Neural cell (in vitro differentiated cells): ENCODE measurements at regions not wholly inside any gene's neighbourhood (a gene's known extent, or its start where the extent isn't known, plus 50 kb on each side); places are given as distances from the start of the nearest gene placed in this dataset.
A peak's percentile ranks its signal among the peaks of the same experiment; 100 is the strongest.

Source experiments
- H2AFZ ChIP-seq: fragments of 200-600, 300-800 bp; sonication (generic), shearing (Covaris generic); 2 replicates; pipeline ENCODE4 v1.6.0; 2014; ENCODE audit warnings: low read depth, mild to moderate bottlenecking, antibody characterized with exemption, low read length, moderate library complexity
- H3F3A ChIP-seq: fragments of 200-600 bp; shearing (Covaris generic); 2 replicates; pipeline ENCODE4 v1.6.1; 2016; ENCODE audit warnings: mild to moderate bottlenecking, moderate library complexity, mixed read lengths, antibody characterized with exemption, low read length; ENCODE audit not compliant: insufficient read depth, poor library complexity, severe bottlenecking
- H3K27ac ChIP-seq: fragments of 200-600, 300-800 bp; sonication (generic), shearing (Covaris generic); 2 replicates; pipeline ENCODE4 v1.5.1; 2014; ENCODE audit warnings: mild to moderate bottlenecking, low read length, moderate library complexity
- H3K27me3 ChIP-seq: fragments of 300-800, 200-600 bp; sonication (generic), shearing (Covaris generic); 2 replicates; pipeline ENCODE4 v1.6.0; 2014; ENCODE audit warnings: mild to moderate bottlenecking, low read depth, low read length, moderate library complexity; ENCODE audit not compliant: insufficient read depth
- H3K36me3 ChIP-seq: fragments of 300-800, 200-600 bp; sonication (generic), shearing (Covaris generic); 2 replicates; pipeline ENCODE4 v1.5.1; 2014; ENCODE audit warnings: mild to moderate bottlenecking, antibody characterized with exemption, low read length, moderate library complexity; ENCODE audit not compliant: insufficient read depth
- H3K4me2 ChIP-seq: fragments of 300-800, 200-600 bp; sonication (generic), shearing (Covaris generic); 2 replicates; pipeline ENCODE4 v1.6.0; 2014; ENCODE audit warnings: mild to moderate bottlenecking, low read length
- H3K4me3 ChIP-seq: fragments of 300-800, 200-600 bp; sonication (generic), shearing (Covaris generic); 2 replicates; pipeline ENCODE4 v1.5.1; 2014; ENCODE audit warnings: mild to moderate bottlenecking, low read length, moderate library complexity
- H3K79me2 ChIP-seq: fragments of 200-600 bp; shearing (Covaris generic); replicated peaks from 2 replicates; pipeline ENCODE4 v1.6.0; 2014; ENCODE audit warnings: mild to moderate bottlenecking, low read length, moderate library complexity; ENCODE audit not compliant: insufficient read depth
- H3K9ac ChIP-seq: fragments of 300-800, 200-600 bp; sonication (generic), shearing (Covaris generic); 2 replicates; pipeline ENCODE4 v1.6.1; 2016; ENCODE audit warnings: mild to moderate bottlenecking, low read length, mixed read lengths
- H3K9me2 ChIP-seq: fragments of 200-600 bp; shearing (Covaris generic); 2 replicates; pipeline ENCODE4 v1.6.1; 2016; ENCODE audit warnings: mild to moderate bottlenecking, low read length, mixed read lengths; ENCODE audit not compliant: insufficient read depth
- H3K9me3 ChIP-seq: fragments of 200-600, 300-800 bp; sonication (generic), shearing (Covaris generic); 2 replicates; pipeline ENCODE4 v1.6.1; 2016; ENCODE audit warnings: mild to moderate bottlenecking, mixed run types, low read length, moderate library complexity, mixed read lengths
- H4K20me1 ChIP-seq: fragments of 200-600 bp; shearing (Covaris generic); 2 replicates; pipeline ENCODE4 v1.6.1; 2016; ENCODE audit warnings: mild to moderate bottlenecking, mixed run types; ENCODE audit not compliant: insufficient read depth
- EP300 ChIP-seq: fragments of 450-650 bp; conservative IDR thresholded peaks from 2 replicates; pipeline ENCODE4 v1.6.1; 2014; ENCODE audit warnings: antibody characterized with exemption, mild to moderate bottlenecking, moderate library complexity; ENCODE audit not compliant: poor library complexity, severe bottlenecking
- EZH2 ChIP-seq: fragments of 200-600, 300-800 bp; shearing (Covaris generic), sonication (generic); IDR thresholded peaks from 2 replicates; pipeline ENCODE4 v1.6.1; 2014; ENCODE audit warnings: antibody characterized with exemption, low read length, borderline replicate concordance, mild to moderate bottlenecking; ENCODE audit not compliant: insufficient read depth, poor library complexity, severe bottlenecking
- MXI1 ChIP-seq: fragments of 450-650 bp; conservative IDR thresholded peaks from 2 replicates; pipeline ENCODE4 v1.6.1; 2014; ENCODE audit warnings: antibody characterized with exemption, mild to moderate bottlenecking; ENCODE audit not compliant: poor library complexity, severe bottlenecking
- POLR2AphosphoS5 ChIP-seq: IDR thresholded peaks from 2 replicates; pipeline ENCODE4 v1.6.1; 2012
- RAD21 ChIP-seq: fragments of 450-650 bp; conservative IDR thresholded peaks from 2 replicates; pipeline ENCODE4 v1.6.1; 2014; ENCODE audit warnings: antibody characterized with exemption, mild to moderate bottlenecking, moderate library complexity
- SMC3 ChIP-seq: fragments of 450-650 bp; conservative IDR thresholded peaks from 2 replicates; pipeline ENCODE4 v1.6.1; 2014; ENCODE audit warnings: antibody characterized with exemption, mild to moderate bottlenecking, moderate library complexity; ENCODE audit not compliant: poor library complexity
- TAF1 ChIP-seq: IDR thresholded peaks from 2 replicates; pipeline ENCODE4 v1.6.1; 2012; ENCODE audit warnings: low read depth
- TF ChIP-seq, protein P1 (sequence below): fragments of 450-650 bp; IDR thresholded peaks from 2 replicates; pipeline ENCODE4 v1.5.1; 2014; ENCODE audit warnings: antibody characterized with exemption, mild to moderate bottlenecking, moderate library complexity; ENCODE audit not compliant: poor library complexity, severe bottlenecking
- TF ChIP-seq, protein P2 (sequence below): IDR thresholded peaks from 2 replicates; pipeline ENCODE4 v1.6.1; 2012; ENCODE audit warnings: borderline replicate concordance

DNA sequence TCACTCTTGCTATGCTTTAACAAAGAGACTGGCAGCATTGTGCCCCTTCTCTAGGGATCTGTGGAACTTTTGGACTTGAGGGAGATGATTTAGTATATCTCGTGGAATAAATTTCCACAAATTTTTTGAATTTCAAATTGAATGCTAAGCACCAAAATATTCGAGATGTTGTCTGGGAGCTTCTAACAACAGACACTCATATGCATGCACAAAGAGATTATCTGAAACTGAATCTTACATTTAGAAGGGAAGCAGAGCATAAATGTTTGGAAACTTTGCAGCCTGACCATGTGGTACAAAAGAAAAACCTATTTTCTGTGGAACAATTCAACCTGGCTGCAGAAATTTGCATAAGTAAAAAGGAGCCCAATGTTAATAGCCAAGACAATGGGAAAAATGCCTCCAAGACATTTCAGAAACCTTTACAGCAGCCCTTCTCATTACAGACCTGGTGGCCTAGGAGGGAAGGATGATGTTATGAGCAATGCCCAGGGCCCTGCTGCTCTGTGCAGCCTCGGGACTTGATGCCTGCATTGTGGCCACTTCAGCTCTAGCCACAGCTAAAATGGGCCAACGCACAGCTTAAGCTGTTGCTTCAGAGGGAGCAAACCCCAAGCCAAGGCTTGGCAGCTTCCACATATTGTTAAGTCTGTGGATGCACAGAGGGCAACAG is 285.8 kb upstream of the FAM174A start:
- H3K79me2 ChIP-seq: no peaks in the 10 kb centered on the region
- TF ChIP-seq MXI1: no peak
- TF ChIP-seq, protein P1, sequence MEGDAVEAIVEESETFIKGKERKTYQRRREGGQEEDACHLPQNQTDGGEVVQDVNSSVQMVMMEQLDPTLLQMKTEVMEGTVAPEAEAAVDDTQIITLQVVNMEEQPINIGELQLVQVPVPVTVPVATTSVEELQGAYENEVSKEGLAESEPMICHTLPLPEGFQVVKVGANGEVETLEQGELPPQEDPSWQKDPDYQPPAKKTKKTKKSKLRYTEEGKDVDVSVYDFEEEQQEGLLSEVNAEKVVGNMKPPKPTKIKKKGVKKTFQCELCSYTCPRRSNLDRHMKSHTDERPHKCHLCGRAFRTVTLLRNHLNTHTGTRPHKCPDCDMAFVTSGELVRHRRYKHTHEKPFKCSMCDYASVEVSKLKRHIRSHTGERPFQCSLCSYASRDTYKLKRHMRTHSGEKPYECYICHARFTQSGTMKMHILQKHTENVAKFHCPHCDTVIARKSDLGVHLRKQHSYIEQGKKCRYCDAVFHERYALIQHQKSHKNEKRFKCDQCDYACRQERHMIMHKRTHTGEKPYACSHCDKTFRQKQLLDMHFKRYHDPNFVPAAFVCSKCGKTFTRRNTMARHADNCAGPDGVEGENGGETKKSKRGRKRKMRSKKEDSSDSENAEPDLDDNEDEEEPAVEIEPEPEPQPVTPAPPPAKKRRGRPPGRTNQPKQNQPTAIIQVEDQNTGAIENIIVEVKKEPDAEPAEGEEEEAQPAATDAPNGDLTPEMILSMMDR: no peak
- TF ChIP-seq EZH2: no peak
- no peak for TF ChIP-seq EP300
- TF ChIP-seq SMC3: no peak
- TF ChIP-seq RAD21: no peak
- no peak for TF ChIP-seq TAF1
- TF ChIP-seq, protein P2, sequence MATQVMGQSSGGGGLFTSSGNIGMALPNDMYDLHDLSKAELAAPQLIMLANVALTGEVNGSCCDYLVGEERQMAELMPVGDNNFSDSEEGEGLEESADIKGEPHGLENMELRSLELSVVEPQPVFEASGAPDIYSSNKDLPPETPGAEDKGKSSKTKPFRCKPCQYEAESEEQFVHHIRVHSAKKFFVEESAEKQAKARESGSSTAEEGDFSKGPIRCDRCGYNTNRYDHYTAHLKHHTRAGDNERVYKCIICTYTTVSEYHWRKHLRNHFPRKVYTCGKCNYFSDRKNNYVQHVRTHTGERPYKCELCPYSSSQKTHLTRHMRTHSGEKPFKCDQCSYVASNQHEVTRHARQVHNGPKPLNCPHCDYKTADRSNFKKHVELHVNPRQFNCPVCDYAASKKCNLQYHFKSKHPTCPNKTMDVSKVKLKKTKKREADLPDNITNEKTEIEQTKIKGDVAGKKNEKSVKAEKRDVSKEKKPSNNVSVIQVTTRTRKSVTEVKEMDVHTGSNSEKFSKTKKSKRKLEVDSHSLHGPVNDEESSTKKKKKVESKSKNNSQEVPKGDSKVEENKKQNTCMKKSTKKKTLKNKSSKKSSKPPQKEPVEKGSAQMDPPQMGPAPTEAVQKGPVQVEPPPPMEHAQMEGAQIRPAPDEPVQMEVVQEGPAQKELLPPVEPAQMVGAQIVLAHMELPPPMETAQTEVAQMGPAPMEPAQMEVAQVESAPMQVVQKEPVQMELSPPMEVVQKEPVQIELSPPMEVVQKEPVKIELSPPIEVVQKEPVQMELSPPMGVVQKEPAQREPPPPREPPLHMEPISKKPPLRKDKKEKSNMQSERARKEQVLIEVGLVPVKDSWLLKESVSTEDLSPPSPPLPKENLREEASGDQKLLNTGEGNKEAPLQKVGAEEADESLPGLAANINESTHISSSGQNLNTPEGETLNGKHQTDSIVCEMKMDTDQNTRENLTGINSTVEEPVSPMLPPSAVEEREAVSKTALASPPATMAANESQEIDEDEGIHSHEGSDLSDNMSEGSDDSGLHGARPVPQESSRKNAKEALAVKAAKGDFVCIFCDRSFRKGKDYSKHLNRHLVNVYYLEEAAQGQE: no peak
- TF ChIP-seq POLR2AphosphoS5: no peak
- H3K4me2 ChIP-seq: no peak overlapping the region
- H3K9me2 ChIP-seq: no peaks in the 10 kb centered on the region
- H3K4me3 ChIP-seq: no peak overlapping the region
- H3K27me3 ChIP-seq: no peaks in the 10 kb centered on the region
- no peaks in the 10 kb centered on the region for H3F3A ChIP-seq
- H2AFZ ChIP-seq: no peak overlapping the region
- no peaks in the 10 kb centered on the region for H4K20me1 ChIP-seq
- H3K27ac ChIP-seq: no peak overlapping the region
- no peaks in the 10 kb centered on the region for H3K36me3 ChIP-seq
- no peaks in the 10 kb centered on the region for H3K9me3 ChIP-seq
- no peak overlapping the region for H3K9ac ChIP-seq

DNA sequence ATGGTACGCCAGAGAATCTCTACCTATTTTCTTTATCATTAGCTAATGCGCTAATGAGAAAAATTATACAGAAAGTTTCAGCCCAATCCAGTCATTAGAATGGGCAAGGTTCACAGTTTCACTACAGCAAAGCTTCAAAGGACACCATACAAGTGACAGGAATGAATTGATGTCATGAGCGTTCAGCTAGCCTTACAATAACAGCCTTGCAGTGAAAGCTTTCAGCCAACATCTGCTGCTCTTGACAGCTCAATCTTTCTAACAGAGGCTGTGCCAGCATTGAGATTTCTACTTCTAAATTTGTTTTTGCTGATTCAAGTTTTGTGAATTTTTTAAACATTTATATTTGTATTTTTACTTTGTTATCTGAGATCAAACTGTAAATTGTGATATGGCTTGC is 302.4 kb upstream of the FAM174A start:
- Histone ChIP-seq H3K79me2 (no peaks in the 10 kb centered on the region), H3K36me3 (no peaks in the 10 kb centered on the region), H3K27ac (no peak overlapping the region), H3K9me2 (no peaks in the 10 kb centered on the region), H4K20me1 (no peaks in the 10 kb centered on the region), H3F3A (no peaks in the 10 kb centered on the region), H3K27me3 (no peaks in the 10 kb centered on the region), H3K4me3 (no peak overlapping the region), H2AFZ (no peak overlapping the region), H3K9ac (no peak overlapping the region), H3K9me3 (no peaks in the 10 kb centered on the region), H3K4me2 (no peak overlapping the region)
- TF ChIP-seq EZH2: no peak
- no peak for TF ChIP-seq SMC3
- peak; percentile 61 for TF ChIP-seq POLR2AphosphoS5
- no peak for TF ChIP-seq TAF1
- TF ChIP-seq, protein P2: no peak
- TF ChIP-seq RAD21: no peak
- peak; percentile 63 for TF ChIP-seq EP300
- TF ChIP-seq, protein P1: no peak
- no peak for TF ChIP-seq MXI1
